ENCODE measurements at regions not wholly inside any gene's neighbourhood (a gene's known extent, or its start where the extent isn't known, plus 50 kb on each side); places are given as distances from the start of the nearest gene placed in this dataset.

DNA sequence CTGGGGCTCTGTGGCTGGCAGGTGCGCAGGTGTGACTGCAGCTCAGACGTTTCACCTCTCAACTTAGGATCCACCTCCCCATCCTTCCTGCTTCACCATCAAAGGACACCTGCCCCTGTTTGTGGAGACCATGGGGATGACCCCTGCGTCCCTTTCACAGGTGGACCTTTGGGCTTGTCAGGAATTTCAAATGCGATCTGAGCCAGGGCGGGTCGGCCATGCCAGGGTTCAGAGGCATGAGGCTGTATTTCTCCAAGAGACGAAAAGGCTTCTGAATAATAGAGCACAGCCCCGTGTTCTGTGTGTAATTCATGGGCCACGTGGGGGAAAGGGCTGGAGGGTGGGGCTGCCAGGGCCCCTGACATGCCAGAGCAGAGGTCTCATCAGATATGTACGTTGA, 668.0 kb downstream of the BRD1 start (continued):
- TF ChIP-seq, protein P1, sequence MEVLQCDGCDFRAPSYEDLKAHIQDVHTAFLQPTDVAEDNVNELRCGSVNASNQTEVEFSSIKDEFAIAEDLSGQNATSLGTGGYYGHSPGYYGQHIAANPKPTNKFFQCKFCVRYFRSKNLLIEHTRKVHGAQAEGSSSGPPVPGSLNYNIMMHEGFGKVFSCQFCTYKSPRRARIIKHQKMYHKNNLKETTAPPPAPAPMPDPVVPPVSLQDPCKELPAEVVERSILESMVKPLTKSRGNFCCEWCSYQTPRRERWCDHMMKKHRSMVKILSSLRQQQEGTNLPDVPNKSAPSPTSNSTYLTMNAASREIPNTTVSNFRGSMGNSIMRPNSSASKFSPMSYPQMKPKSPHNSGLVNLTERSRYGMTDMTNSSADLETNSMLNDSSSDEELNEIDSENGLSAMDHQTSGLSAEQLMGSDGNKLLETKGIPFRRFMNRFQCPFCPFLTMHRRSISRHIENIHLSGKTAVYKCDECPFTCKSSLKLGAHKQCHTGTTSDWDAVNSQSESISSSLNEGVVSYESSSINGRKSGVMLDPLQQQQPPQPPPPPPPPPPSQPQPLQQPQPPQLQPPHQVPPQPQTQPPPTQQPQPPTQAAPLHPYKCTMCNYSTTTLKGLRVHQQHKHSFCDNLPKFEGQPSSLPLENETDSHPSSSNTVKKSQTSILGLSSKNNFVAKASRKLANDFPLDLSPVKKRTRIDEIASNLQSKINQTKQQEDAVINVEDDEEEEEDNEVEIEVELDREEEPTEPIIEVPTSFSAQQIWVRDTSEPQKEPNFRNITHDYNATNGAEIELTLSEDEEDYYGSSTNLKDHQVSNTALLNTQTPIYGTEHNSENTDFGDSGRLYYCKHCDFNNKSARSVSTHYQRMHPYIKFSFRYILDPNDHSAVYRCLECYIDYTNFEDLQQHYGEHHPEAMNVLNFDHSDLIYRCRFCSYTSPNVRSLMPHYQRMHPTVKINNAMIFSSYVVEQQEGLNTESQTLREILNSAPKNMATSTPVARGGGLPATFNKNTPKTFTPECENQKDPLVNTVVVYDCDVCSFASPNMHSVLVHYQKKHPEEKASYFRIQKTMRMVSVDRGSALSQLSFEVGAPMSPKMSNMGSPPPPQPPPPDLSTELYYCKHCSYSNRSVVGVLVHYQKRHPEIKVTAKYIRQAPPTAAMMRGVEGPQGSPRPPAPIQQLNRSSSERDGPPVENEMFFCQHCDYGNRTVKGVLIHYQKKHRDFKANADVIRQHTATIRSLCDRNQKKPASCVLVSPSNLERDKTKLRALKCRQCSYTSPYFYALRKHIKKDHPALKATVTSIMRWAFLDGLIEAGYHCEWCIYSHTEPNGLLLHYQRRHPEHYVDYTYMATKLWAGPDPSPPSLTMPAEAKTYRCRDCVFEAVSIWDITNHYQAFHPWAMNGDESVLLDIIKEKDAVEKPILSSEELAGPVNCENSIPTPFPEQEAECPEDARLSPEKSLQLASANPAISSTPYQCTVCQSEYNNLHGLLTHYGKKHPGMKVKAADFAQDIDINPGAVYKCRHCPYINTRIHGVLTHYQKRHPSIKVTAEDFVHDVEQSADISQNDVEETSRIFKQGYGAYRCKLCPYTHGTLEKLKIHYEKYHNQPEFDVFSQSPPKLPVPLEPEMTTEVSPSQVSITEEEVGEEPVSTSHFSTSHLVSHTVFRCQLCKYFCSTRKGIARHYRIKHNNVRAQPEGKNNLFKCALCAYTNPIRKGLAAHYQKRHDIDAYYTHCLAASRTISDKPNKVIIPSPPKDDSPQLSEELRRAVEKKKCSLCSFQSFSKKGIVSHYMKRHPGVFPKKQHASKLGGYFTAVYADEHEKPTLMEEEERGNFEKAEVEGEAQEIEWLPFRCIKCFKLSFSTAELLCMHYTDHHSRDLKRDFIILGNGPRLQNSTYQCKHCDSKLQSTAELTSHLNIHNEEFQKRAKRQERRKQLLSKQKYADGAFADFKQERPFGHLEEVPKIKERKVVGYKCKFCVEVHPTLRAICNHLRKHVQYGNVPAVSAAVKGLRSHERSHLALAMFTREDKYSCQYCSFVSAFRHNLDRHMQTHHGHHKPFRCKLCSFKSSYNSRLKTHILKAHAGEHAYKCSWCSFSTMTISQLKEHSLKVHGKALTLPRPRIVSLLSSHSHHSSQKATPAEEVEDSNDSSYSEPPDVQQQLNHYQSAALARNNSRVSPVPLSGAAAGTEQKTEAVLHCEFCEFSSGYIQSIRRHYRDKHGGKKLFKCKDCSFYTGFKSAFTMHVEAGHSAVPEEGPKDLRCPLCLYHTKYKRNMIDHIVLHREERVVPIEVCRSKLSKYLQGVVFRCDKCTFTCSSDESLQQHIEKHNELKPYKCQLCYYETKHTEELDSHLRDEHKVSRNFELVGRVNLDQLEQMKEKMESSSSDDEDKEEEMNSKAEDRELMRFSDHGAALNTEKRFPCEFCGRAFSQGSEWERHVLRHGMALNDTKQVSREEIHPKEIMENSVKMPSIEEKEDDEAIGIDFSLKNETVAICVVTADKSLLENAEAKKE (CRISPR knock-in tag; IDR thresholded peaks at IDR 0.05) = no peak
- no peak for TF ChIP-seq EZH2phosphoT487 (IDR thresholded peaks at IDR 0.05; ENCODE audit: unreplicated experiment)
- TF ChIP-seq STAT1 (IDR thresholded peaks at IDR 0.05; ENCODE audit: unreplicated experiment) = no peak
- TF ChIP-seq, protein P2, sequence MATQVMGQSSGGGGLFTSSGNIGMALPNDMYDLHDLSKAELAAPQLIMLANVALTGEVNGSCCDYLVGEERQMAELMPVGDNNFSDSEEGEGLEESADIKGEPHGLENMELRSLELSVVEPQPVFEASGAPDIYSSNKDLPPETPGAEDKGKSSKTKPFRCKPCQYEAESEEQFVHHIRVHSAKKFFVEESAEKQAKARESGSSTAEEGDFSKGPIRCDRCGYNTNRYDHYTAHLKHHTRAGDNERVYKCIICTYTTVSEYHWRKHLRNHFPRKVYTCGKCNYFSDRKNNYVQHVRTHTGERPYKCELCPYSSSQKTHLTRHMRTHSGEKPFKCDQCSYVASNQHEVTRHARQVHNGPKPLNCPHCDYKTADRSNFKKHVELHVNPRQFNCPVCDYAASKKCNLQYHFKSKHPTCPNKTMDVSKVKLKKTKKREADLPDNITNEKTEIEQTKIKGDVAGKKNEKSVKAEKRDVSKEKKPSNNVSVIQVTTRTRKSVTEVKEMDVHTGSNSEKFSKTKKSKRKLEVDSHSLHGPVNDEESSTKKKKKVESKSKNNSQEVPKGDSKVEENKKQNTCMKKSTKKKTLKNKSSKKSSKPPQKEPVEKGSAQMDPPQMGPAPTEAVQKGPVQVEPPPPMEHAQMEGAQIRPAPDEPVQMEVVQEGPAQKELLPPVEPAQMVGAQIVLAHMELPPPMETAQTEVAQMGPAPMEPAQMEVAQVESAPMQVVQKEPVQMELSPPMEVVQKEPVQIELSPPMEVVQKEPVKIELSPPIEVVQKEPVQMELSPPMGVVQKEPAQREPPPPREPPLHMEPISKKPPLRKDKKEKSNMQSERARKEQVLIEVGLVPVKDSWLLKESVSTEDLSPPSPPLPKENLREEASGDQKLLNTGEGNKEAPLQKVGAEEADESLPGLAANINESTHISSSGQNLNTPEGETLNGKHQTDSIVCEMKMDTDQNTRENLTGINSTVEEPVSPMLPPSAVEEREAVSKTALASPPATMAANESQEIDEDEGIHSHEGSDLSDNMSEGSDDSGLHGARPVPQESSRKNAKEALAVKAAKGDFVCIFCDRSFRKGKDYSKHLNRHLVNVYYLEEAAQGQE (IDR thresholded peaks at IDR 0.05; ENCODE audit: unreplicated experiment) = no peak

All from GM23338 (cell line).